ENCODE measurements at regions not wholly inside any gene's neighbourhood (a gene's known extent, or its start where the extent isn't known, plus 50 kb on each side); places are given as distances from the start of the nearest gene placed in this dataset.

GRCh38 chr7:120123528-120123927, 149.4 kb upstream of the KCND2 start:
- Histone ChIP-seq H3K27ac (ENCODE audit: low read depth, low read length) (no peak overlapping the region), H3K4me3 (ENCODE audit: low read length) (no peak overlapping the region), H3K9me3 (ENCODE audit: insufficient read depth, low read depth, low read length) (peaks cover 12% of the 10 kb centered on the region; the same call in 1 of the 2 replicates), H3K9ac (ENCODE audit: low read depth, low read length) (no peak overlapping the region), H3K36me3 (ENCODE audit: insufficient read depth, low read length) (no peaks in the 10 kb centered on the region), H3K4me1 (ENCODE audit: insufficient read depth, low read length) (no peaks in the 10 kb centered on the region), H3K27me3 (ENCODE audit: insufficient read depth, low read length) (no peaks in the 10 kb centered on the region)
- WGBS: no CpG with 5 or more reads among the region's 1 CpG

GRCh38 chr7:120131096-120131839, 141.7 kb upstream of the KCND2 start:
- no peaks in the 10 kb centered on the region for H3K9me3 ChIP-seq (ENCODE audit: insufficient read depth, low read depth, low read length)
- H3K27me3 ChIP-seq (ENCODE audit: insufficient read depth, low read length): no peaks in the 10 kb centered on the region
- 89% methylated on average over 5 of the region's 5 CpGs for WGBS
- no peak overlapping the region for H3K9ac ChIP-seq (ENCODE audit: low read depth, low read length)
- no peak overlapping the region for H3K4me3 ChIP-seq (ENCODE audit: low read length)
- no peaks in the 10 kb centered on the region for H3K36me3 ChIP-seq (ENCODE audit: insufficient read depth, low read length)
- no peaks in the 10 kb centered on the region for H3K4me1 ChIP-seq (ENCODE audit: insufficient read depth, low read length)
- no peak overlapping the region for H3K27ac ChIP-seq (ENCODE audit: low read depth, low read length)

GRCh38 chr7:120138497-120138896, 134.5 kb upstream of the KCND2 start:
- Histone ChIP-seq H3K9me3 (ENCODE audit: insufficient read depth, low read depth, low read length) (no peaks in the 10 kb centered on the region), H3K27ac (ENCODE audit: low read depth, low read length) (no peak overlapping the region), H3K27me3 (ENCODE audit: insufficient read depth, low read length) (no peaks in the 10 kb centered on the region), H3K4me1 (ENCODE audit: insufficient read depth, low read length) (no peaks in the 10 kb centered on the region), H3K4me3 (ENCODE audit: low read length) (no peak overlapping the region), H3K36me3 (ENCODE audit: insufficient read depth, low read length) (no peaks in the 10 kb centered on the region), H3K9ac (ENCODE audit: low read depth, low read length) (no peak overlapping the region)
- WGBS: 80% methylated on average over 1 of the region's 1 CpG

GRCh38 chr7:120156476-120156875, 116.5 kb upstream of the KCND2 start:
- H3K9me3 ChIP-seq (ENCODE audit: insufficient read depth, low read depth, low read length): no peaks in the 10 kb centered on the region
- no peak overlapping the region for H3K9ac ChIP-seq (ENCODE audit: low read depth, low read length)
- no peak overlapping the region for H3K4me3 ChIP-seq (ENCODE audit: low read length)
- no peak overlapping the region for H3K27ac ChIP-seq (ENCODE audit: low read depth, low read length)
- H3K27me3 ChIP-seq (ENCODE audit: insufficient read depth, low read length): no peaks in the 10 kb centered on the region
- no peaks in the 10 kb centered on the region for H3K4me1 ChIP-seq (ENCODE audit: insufficient read depth, low read length)
- 62% methylated on average over 1 of the region's 1 CpG for WGBS
- no peaks in the 10 kb centered on the region for H3K36me3 ChIP-seq (ENCODE audit: insufficient read depth, low read length)

- no peaks in the 10 kb centered on the region for H3K36me3 ChIP-seq (ENCODE audit: insufficient read depth, low read length)
- no peaks in the 10 kb centered on the region for H3K4me1 ChIP-seq (ENCODE audit: insufficient read depth, low read length)
- no peak overlapping the region for H3K9ac ChIP-seq (ENCODE audit: low read depth, low read length)
- H3K27ac ChIP-seq (ENCODE audit: low read depth, low read length): no peak overlapping the region
- 100% methylated on average over 1 of the region's 2 CpGs for WGBS
- H3K4me3 ChIP-seq (ENCODE audit: low read length): no peak overlapping the region
- no peaks in the 10 kb centered on the region for H3K9me3 ChIP-seq (ENCODE audit: insufficient read depth, low read depth, low read length)
- no peaks in the 10 kb centered on the region for H3K27me3 ChIP-seq (ENCODE audit: insufficient read depth, low read length)
Measured at GRCh38 chr7:120160166-120160565, 112.8 kb upstream of the KCND2 start.

- 97% methylated on average over 4 of the region's 4 CpGs for WGBS
- Histone ChIP-seq H3K4me1 (ENCODE audit: insufficient read depth, low read length) (no peaks in the 10 kb centered on the region), H3K9me3 (ENCODE audit: insufficient read depth, low read depth, low read length) (no peaks in the 10 kb centered on the region), H3K4me3 (ENCODE audit: low read length) (no peak overlapping the region), H3K36me3 (ENCODE audit: insufficient read depth, low read length) (no peaks in the 10 kb centered on the region), H3K27me3 (ENCODE audit: insufficient read depth, low read length) (no peaks in the 10 kb centered on the region), H3K9ac (ENCODE audit: low read depth, low read length) (no peak overlapping the region), H3K27ac (ENCODE audit: low read depth, low read length) (no peak overlapping the region)
Measured at GRCh38 chr7:120163449-120163848, 109.5 kb upstream of the KCND2 start.

- WGBS: 100% methylated on average over 1 of the region's 2 CpGs
- Histone ChIP-seq H3K27ac (ENCODE audit: low read depth, low read length) (no peak overlapping the region), H3K4me1 (ENCODE audit: insufficient read depth, low read length) (no peaks in the 10 kb centered on the region), H3K4me3 (ENCODE audit: low read length) (no peak overlapping the region), H3K9ac (ENCODE audit: low read depth, low read length) (no peak overlapping the region), H3K9me3 (ENCODE audit: insufficient read depth, low read depth, low read length) (no peaks in the 10 kb centered on the region), H3K36me3 (ENCODE audit: insufficient read depth, low read length) (no peaks in the 10 kb centered on the region), H3K27me3 (ENCODE audit: insufficient read depth, low read length) (no peaks in the 10 kb centered on the region)
Measured at GRCh38 chr7:120165227-120165626, 107.7 kb upstream of the KCND2 start.

- H3K27me3 ChIP-seq (ENCODE audit: insufficient read depth, low read length): no peaks in the 10 kb centered on the region
- H3K9ac ChIP-seq (ENCODE audit: low read depth, low read length): no peak overlapping the region
- no peaks in the 10 kb centered on the region for H3K36me3 ChIP-seq (ENCODE audit: insufficient read depth, low read length)
- 90% methylated on average over 4 of the region's 4 CpGs for WGBS
- no peaks in the 10 kb centered on the region for H3K9me3 ChIP-seq (ENCODE audit: insufficient read depth, low read depth, low read length)
- no peak overlapping the region for H3K4me3 ChIP-seq (ENCODE audit: low read length)
- H3K4me1 ChIP-seq (ENCODE audit: insufficient read depth, low read length): no peaks in the 10 kb centered on the region
- H3K27ac ChIP-seq (ENCODE audit: low read depth, low read length): no peak overlapping the region
Measured at GRCh38 chr7:120168066-120168465, 104.9 kb upstream of the KCND2 start.

GRCh38 chr7:120169996-120170783, 102.8 kb upstream of the KCND2 start:
- Histone ChIP-seq H3K4me1 (ENCODE audit: insufficient read depth, low read length) (no peaks in the 10 kb centered on the region), H3K9me3 (ENCODE audit: insufficient read depth, low read depth, low read length) (no peaks in the 10 kb centered on the region), H3K4me3 (ENCODE audit: low read length) (no peak overlapping the region), H3K27me3 (ENCODE audit: insufficient read depth, low read length) (no peaks in the 10 kb centered on the region), H3K27ac (ENCODE audit: low read depth, low read length) (no peak overlapping the region), H3K36me3 (ENCODE audit: insufficient read depth, low read length) (no peaks in the 10 kb centered on the region), H3K9ac (ENCODE audit: low read depth, low read length) (no peak overlapping the region)
- no CpG with 5 or more reads among the region's 2 CpGs for WGBS

- Histone ChIP-seq H3K9ac (ENCODE audit: low read depth, low read length) (no peak overlapping the region), H3K9me3 (ENCODE audit: insufficient read depth, low read depth, low read length) (no peaks in the 10 kb centered on the region), H3K4me1 (ENCODE audit: insufficient read depth, low read length) (no peaks in the 10 kb centered on the region), H3K27me3 (ENCODE audit: insufficient read depth, low read length) (no peaks in the 10 kb centered on the region), H3K27ac (ENCODE audit: low read depth, low read length) (no peak overlapping the region), H3K36me3 (ENCODE audit: insufficient read depth, low read length) (no peaks in the 10 kb centered on the region), H3K4me3 (ENCODE audit: low read length) (no peak overlapping the region)
Measured at GRCh38 chr7:120170834-120171233, 102.1 kb upstream of the KCND2 start.

GRCh38 chr7:120171406-120171805, 101.6 kb upstream of the KCND2 start:
- no peak overlapping the region for H3K4me3 ChIP-seq (ENCODE audit: low read length)
- no peaks in the 10 kb centered on the region for H3K9me3 ChIP-seq (ENCODE audit: insufficient read depth, low read depth, low read length)
- WGBS: 78% methylated on average over 1 of the region's 1 CpG
- no peaks in the 10 kb centered on the region for H3K36me3 ChIP-seq (ENCODE audit: insufficient read depth, low read length)
- H3K27ac ChIP-seq (ENCODE audit: low read depth, low read length): no peak overlapping the region
- no peaks in the 10 kb centered on the region for H3K4me1 ChIP-seq (ENCODE audit: insufficient read depth, low read length)
- no peak overlapping the region for H3K9ac ChIP-seq (ENCODE audit: low read depth, low read length)
- no peaks in the 10 kb centered on the region for H3K27me3 ChIP-seq (ENCODE audit: insufficient read depth, low read length)

All from HUES64 (cell line).